Activated effector memory CD4-positive, alpha-beta T cell treated with Interleukin-2 at 50 U/mL for 16 hours (primary cell): ENCODE measurements at regions not wholly inside any gene's neighbourhood (a gene's known extent, or its start where the extent isn't known, plus 50 kb on each side); places are given as distances from the start of the nearest gene placed in this dataset.

Experiments
- DNase-seq: peaks from one replicate; pipeline ENCODE4 v3.0.0-alpha.2; 2020

DNA sequence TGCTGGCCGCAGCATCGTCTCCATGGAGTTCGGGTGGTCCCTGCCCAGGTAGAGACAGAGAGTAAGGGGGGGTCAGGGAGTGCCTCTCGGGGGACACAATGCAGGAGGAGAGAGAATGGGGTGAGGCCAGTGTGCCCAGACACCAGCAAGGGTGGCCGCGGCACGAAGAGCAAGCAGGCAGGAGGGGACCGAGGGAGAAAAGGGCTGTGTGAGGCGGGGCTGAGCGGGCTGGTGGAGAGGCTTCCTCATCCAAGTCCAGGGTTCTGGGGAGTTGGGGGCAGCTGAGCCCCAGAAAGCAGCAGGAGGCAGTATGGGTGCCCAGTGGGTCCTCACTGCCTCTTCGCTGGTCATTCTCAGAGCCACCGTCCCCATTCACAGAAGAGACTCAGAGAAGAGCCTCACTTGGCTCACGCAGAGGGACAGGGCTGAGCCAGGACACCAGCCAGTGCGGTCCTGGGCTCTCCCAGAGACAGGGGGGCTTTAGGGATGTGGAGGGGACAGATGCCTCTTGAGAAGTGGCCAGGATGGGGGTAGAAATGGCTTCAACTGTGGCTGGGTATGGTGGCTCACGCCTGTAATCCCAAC is 78.9 kb downstream of the MICALL2 start:
- DNase-seq = no peak

DNA sequence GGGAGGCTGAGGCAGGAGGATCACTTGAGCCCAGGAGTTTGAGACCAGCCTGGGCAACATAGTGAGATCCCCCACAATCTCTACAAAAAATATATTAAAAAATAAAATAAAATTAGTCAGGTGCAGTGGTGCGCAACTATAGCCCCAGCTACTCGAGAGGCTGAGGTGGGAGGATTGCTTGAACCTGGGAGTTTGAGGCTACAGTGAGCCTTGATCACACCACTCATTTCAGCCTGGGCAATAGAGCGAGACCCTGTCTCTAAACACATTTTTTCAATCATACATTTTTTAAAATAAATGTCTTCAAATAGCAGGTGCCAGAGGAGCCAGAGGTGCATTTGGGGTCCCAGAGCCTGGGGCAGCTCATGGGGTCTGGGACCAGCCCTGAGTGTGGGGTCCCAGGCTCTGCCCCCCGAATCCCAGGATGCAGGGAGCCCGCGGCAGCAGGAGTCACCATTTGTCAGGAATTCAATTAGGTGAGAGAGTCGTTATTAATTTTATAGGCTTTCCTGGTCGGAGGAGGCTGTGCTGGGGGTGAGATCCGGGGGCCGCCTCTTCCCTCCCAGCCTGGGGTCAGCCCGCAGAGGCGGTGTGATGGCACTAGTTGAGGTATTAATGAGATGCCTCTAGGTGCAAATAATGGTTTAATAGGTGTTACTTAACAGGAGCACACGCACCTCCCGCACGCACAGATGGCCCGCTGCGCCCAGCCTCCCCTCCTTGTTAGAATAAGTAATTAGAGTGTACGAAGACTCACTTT is 78.3 kb downstream of the MICALL2 start:
- DNase-seq = no peak

DNA sequence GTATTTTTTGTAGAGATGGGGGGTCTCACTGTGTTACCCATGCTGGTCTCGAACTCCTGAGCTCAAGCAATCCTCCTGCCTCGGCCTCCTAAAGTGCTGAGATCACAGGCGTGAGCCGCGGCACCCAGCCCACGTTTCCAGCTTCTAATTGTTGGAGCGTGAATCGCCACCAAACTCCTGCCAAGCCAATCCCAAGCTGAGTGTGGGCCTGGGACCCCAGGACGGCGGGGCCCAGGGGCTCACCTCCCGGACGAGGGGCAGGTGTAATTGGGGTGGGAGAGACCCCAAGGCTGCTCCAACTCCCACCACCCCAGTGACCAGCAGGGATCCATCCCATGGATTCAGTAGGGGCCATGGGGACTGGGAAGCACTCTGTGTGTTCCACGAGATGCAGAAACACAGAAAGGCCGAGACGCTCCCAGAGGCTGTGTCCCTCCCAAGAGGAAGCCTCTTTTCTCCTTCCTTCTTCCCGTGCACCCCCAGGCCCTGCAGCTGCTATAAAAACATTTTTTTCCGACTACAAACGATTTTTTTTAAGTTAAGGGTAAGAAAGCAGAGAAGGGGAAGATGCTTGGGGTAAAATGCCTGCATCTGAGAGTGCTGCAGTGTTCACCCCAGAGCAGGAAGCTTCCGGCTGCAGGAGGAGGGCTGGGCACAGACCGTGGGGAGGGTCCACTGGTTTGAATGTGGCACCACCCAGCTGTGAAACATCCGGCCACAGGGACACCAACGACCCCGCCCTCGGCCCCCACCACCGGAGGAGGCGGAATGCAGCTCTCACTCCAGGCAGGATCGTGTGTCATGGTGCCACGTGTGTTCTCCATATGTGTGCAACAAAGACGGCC is 76.5 kb downstream of the MICALL2 start:
- DNase-seq = no peak

DNA sequence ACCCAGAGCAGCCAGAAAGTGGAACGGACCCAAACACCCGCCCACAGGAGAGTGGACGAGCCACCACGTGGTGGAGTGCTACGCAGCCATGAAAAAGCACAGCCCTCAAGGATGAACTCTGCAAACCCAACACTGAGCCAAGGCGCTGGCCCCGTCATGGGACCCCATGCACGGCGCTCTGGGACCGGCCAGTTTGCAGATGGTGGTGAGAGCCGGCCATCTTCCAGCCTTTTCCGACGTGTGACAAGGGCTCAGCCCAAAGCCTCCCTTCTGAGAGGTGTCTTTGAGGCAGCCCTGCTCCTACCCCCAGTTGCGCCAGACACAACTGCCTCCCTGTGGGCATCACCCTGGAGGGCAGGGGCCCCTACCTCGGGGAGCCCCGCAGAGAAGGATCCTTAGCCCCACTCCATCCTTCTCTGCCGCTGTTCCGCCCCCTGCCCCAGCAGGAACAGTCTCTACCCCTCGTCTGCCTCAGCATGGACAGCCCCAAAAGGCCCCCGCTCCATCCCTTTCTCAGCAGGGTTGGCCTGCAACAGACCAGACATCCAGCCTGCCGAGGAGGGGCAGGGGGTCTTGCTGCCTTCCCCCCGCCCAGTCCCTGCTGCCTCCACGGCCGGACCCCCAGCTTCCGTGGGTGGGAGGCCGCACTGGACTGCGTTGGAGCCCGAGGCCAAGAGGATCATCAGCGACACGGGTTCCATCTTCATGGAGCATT is 75.7 kb downstream of the MICALL2 start:
- no peak for DNase-seq

DNA sequence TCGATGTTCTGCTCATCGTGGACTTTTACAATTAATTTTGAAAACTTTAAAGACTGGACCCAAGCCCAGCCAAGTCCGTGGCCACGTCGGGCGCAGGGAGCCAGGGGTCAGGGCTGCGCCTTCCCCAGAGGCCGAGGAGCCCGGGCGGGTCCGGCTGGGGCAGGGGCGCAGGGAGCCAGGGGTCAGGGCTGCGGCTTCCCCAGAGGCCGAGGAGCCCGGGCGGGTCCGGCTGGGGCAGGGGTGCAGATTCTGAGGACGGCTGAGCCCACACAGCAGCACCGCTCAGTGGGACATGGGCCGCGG is 75.2 kb downstream of the MICALL2 start:
- no peak for DNase-seq
